Astrocyte (in vitro differentiated cells and primary cell): ENCODE measurements at regions not wholly inside any gene's neighbourhood (a gene's known extent, or its start where the extent isn't known, plus 50 kb on each side); places are given as distances from the start of the nearest gene placed in this dataset.

Source experiments
- DNase-seq: peaks from one replicate; pipeline ENCODE4 v3.0.0-alpha.2; 2010; ENCODE audit warnings: low read depth
- FAIRE-seq: peaks from 2 replicates; lab custom pipeline; 2011; peaks lifted over from hg19 to GRCh38; lab: Jason Lieb, UNC
- H2AFZ ChIP-seq: 2 replicates; pipeline ENCODE4 v1.6.0; 2012; ENCODE audit warnings: low read depth, low read length, inconsistent platforms
- H3K27ac ChIP-seq: 2 replicates; pipeline ENCODE4 v1.5.1; 2011; ENCODE audit warnings: low read depth, low read length, inconsistent platforms
- H3K27me3 ChIP-seq: 2 replicates; pipeline ENCODE4 v1.6.0; 2011; ENCODE audit warnings: low read length, inconsistent platforms; ENCODE audit not compliant: insufficient read depth
- H3K36me3 ChIP-seq: 2 replicates; pipeline ENCODE4 v1.5.1; 2011; ENCODE audit warnings: low read length, inconsistent platforms; ENCODE audit not compliant: insufficient read depth
- H3K4me1 ChIP-seq: 2 replicates; pipeline ENCODE4 v1.5.1; 2011; ENCODE audit warnings: low read length, inconsistent platforms; ENCODE audit not compliant: insufficient read depth
- H3K4me2 ChIP-seq: 2 replicates; pipeline ENCODE4 v1.6.0; 2012; ENCODE audit warnings: low read length, inconsistent platforms
- H3K4me3 ChIP-seq: 2 replicates; pipeline ENCODE4 v1.5.1; 2011; ENCODE audit warnings: low read depth, mild to moderate bottlenecking, low read length, inconsistent platforms; ENCODE audit not compliant: insufficient read depth
- H3K79me2 ChIP-seq: 2 replicates; pipeline ENCODE4 v1.6.0; 2012; ENCODE audit warnings: mild to moderate bottlenecking, low read length, inconsistent platforms; ENCODE audit not compliant: insufficient read depth
- H3K9ac ChIP-seq: 2 replicates; pipeline ENCODE4 v1.6.0; 2012; ENCODE audit warnings: mild to moderate bottlenecking, low read length, inconsistent platforms
- H3K9me3 ChIP-seq: 2 replicates; pipeline ENCODE4 v1.5.1; 2012; ENCODE audit warnings: low read depth, mild to moderate bottlenecking, low read length, inconsistent platforms; ENCODE audit not compliant: insufficient read depth
- H4K20me1 ChIP-seq: 2 replicates; pipeline ENCODE4 v1.6.0; 2012; ENCODE audit warnings: low read length, inconsistent platforms; ENCODE audit not compliant: insufficient read depth
- H3K27ac Mint-ChIP-seq: one replicate; pipeline ENCODE4 v1.8.0; 2021; ENCODE audit warnings: mild to moderate bottlenecking, mixed read lengths; ENCODE audit not compliant: unreplicated experiment
- H3K27me3 Mint-ChIP-seq: one replicate; pipeline ENCODE4 v1.8.0; 2021; ENCODE audit warnings: low read depth, mixed read lengths; ENCODE audit not compliant: unreplicated experiment
- H3K36me3 Mint-ChIP-seq: one replicate; pipeline ENCODE4 v1.8.0; 2021; ENCODE audit warnings: low read depth, mixed read lengths; ENCODE audit not compliant: unreplicated experiment
- H3K4me1 Mint-ChIP-seq: one replicate; pipeline ENCODE4 v1.8.0; 2021; ENCODE audit warnings: low read depth, mixed read lengths; ENCODE audit not compliant: unreplicated experiment
- H3K4me3 Mint-ChIP-seq: one replicate; pipeline ENCODE4 v1.8.0; 2021; ENCODE audit warnings: mild to moderate bottlenecking, moderate library complexity, mixed read lengths; ENCODE audit not compliant: unreplicated experiment
- H3K9me3 Mint-ChIP-seq: one replicate; pipeline ENCODE4 v1.8.0; 2021; ENCODE audit warnings: mild to moderate bottlenecking, mixed read lengths; ENCODE audit not compliant: unreplicated experiment
- EZH2 ChIP-seq: IDR thresholded peaks from 2 replicates; pipeline ENCODE4 v1.6.1; 2012; ENCODE audit warnings: mild to moderate bottlenecking, low read length, inconsistent platforms; ENCODE audit not compliant: insufficient read depth
- TF ChIP-seq, protein P1 (sequence below): IDR thresholded peaks from 2 replicates; pipeline ENCODE4 v1.5.1; 2011; ENCODE audit warnings: low read depth, mild to moderate bottlenecking, inconsistent platforms, low read length, moderate library complexity; ENCODE audit not compliant: insufficient read depth

DNA sequence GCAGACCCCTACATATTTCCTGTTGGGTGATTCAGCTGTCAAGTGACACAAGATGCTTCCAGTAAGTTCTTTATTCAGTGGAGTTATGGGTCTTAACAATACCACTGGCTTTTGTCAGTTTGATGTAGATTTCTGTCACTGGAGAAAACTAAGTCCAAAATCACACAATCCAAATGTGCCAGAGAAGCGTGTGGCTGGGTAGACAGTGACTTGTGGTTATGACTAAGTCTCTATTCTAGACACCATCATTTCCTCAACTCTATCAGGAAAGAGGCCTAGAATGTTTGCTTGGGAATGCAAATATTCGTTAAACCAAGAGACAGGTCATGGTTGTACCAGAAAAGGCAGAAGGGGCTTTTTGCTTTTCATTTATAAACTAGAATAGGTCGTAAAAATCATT, 54.4 kb upstream of the HS3ST1 start:
- no peak overlapping the region for H3K4me3 ChIP-seq
- H3K27ac ChIP-seq = peak overlapping the region; percentile 3
- H3K27me3 ChIP-seq = no peaks in the 10 kb centered on the region
- H3K27ac Mint-ChIP-seq = peak overlapping the region; percentile 78
- no peak overlapping the region for H3K9ac ChIP-seq
- TF ChIP-seq EZH2 = no peak
- TF ChIP-seq, protein P1, sequence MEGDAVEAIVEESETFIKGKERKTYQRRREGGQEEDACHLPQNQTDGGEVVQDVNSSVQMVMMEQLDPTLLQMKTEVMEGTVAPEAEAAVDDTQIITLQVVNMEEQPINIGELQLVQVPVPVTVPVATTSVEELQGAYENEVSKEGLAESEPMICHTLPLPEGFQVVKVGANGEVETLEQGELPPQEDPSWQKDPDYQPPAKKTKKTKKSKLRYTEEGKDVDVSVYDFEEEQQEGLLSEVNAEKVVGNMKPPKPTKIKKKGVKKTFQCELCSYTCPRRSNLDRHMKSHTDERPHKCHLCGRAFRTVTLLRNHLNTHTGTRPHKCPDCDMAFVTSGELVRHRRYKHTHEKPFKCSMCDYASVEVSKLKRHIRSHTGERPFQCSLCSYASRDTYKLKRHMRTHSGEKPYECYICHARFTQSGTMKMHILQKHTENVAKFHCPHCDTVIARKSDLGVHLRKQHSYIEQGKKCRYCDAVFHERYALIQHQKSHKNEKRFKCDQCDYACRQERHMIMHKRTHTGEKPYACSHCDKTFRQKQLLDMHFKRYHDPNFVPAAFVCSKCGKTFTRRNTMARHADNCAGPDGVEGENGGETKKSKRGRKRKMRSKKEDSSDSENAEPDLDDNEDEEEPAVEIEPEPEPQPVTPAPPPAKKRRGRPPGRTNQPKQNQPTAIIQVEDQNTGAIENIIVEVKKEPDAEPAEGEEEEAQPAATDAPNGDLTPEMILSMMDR = no peak
- peaks cover 3% of the 10 kb centered on the region for H3K9me3 Mint-ChIP-seq
- DNase-seq (peak; percentile 70), FAIRE-seq (peak; percentile 13)
- peaks cover 24% of the 10 kb centered on the region for H3K4me1 Mint-ChIP-seq
- H3K27me3 Mint-ChIP-seq = no peaks in the 10 kb centered on the region
- no peaks in the 10 kb centered on the region for H4K20me1 ChIP-seq
- no peaks in the 10 kb centered on the region for H3K79me2 ChIP-seq
- H3K4me1 ChIP-seq = peaks cover 11% of the 10 kb centered on the region
- H3K4me2 ChIP-seq = peak overlapping the region; percentile 16
- no peak overlapping the region for H3K4me3 Mint-ChIP-seq
- no peaks in the 10 kb centered on the region for H3K36me3 Mint-ChIP-seq
- H3K36me3 ChIP-seq = no peaks in the 10 kb centered on the region
- H3K9me3 ChIP-seq = no peaks in the 10 kb centered on the region
- no peak overlapping the region for H2AFZ ChIP-seq

- peaks cover 15% of the 10 kb centered on the region for H3K4me1 Mint-ChIP-seq
- TF ChIP-seq, protein P1 = no peak
- no peak for TF ChIP-seq EZH2
- Histone ChIP-seq H3K9me3 (no peaks in the 10 kb centered on the region), H2AFZ (no peak overlapping the region), H3K9ac (no peak overlapping the region), H4K20me1 (no peaks in the 10 kb centered on the region), H3K36me3 (no peaks in the 10 kb centered on the region), H3K4me1 (peaks cover 11% of the 10 kb centered on the region), H3K4me3 (no peak overlapping the region), H3K27ac (no peak overlapping the region), H3K27me3 (no peaks in the 10 kb centered on the region), H3K79me2 (no peaks in the 10 kb centered on the region), H3K4me2 (no peak overlapping the region)
- no peak overlapping the region for H3K27ac Mint-ChIP-seq
- H3K4me3 Mint-ChIP-seq = no peak overlapping the region
- peaks cover 5% of the 10 kb centered on the region for H3K9me3 Mint-ChIP-seq
- no peaks in the 10 kb centered on the region for H3K36me3 Mint-ChIP-seq
- no peaks in the 10 kb centered on the region for H3K27me3 Mint-ChIP-seq
- FAIRE-seq (no peak), DNase-seq (no peak)
Measured at GRCh38 chr4:11480683-11481082, 52.0 kb upstream of the HS3ST1 start.
